ENCODE measurements at regions not wholly inside any gene's neighbourhood (a gene's known extent, or its start where the extent isn't known, plus 50 kb on each side); places are given as distances from the start of the nearest gene placed in this dataset.

DNA sequence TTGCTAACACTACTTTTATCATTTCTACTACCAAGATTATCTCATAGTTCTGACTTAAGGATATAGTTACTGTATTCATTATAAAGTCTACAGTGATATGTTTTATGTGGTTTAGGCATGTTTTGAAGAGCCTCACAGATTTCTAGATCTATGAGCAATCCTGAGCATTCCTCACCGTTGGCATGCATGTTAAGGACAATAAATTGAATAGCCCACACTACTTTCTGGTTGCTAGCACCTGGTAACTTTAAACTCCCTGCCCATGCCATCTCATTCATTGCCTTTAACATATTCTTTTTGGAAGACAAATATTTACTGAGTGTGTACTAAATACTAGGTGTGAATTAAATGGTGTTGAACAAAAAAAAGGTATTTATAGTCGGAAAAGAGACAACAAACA lies 868.1 kb upstream of the CDH9 start:
- H3K9me2 ChIP-seq (ENCODE audit: insufficient read depth, low read length), result no peaks in the 10 kb centered on the region
- BruUV-seq (replicated peaks), result no TSS peak
- CTCF ChIA-PET (ENCODE audit: unreplicated experiment), result no interaction called here
- no peak for DNase-seq (ENCODE audit: low spot score)
- H3K79me2 ChIP-seq (ENCODE audit: insufficient read depth, low read depth, low read length), result no peaks in the 10 kb centered on the region
- intact Hi-C loops (cut with micrococcal nuclease; ENCODE audit: unreplicated experiment), result no loop called here
- no peak overlapping the region for H3K27ac ChIP-seq (ENCODE audit: low read depth, low read length, poor library complexity, severe bottlenecking)
- no peaks in the 10 kb centered on the region for H3K4me1 ChIP-seq (ENCODE audit: insufficient read depth, low read length, poor library complexity, severe bottlenecking)
- TF ChIP-seq, protein P1, sequence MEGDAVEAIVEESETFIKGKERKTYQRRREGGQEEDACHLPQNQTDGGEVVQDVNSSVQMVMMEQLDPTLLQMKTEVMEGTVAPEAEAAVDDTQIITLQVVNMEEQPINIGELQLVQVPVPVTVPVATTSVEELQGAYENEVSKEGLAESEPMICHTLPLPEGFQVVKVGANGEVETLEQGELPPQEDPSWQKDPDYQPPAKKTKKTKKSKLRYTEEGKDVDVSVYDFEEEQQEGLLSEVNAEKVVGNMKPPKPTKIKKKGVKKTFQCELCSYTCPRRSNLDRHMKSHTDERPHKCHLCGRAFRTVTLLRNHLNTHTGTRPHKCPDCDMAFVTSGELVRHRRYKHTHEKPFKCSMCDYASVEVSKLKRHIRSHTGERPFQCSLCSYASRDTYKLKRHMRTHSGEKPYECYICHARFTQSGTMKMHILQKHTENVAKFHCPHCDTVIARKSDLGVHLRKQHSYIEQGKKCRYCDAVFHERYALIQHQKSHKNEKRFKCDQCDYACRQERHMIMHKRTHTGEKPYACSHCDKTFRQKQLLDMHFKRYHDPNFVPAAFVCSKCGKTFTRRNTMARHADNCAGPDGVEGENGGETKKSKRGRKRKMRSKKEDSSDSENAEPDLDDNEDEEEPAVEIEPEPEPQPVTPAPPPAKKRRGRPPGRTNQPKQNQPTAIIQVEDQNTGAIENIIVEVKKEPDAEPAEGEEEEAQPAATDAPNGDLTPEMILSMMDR (conservative IDR thresholded peaks at IDR 0.05; ENCODE audit: low read length), result no peak
- no peak for TF ChIP-seq EZH2phosphoT487 (IDR thresholded peaks at IDR 0.05; ENCODE audit: borderline replicate concordance, low read depth, low read length)
- H3K36me3 ChIP-seq (ENCODE audit: insufficient read depth, low read length), result no peaks in the 10 kb centered on the region
- H3K9me3 ChIP-seq (ENCODE audit: low read length), result no peaks in the 10 kb centered on the region
- H3K4me3 ChIP-seq (ENCODE audit: low read depth, low read length, poor library complexity, severe bottlenecking), result no peak overlapping the region
- POLR2A ChIA-PET, result no interaction called here
- H2AFZ ChIP-seq (ENCODE audit: low read length), result no peak overlapping the region
- no peak overlapping the region for H3K4me2 ChIP-seq (ENCODE audit: low read length)
- no peaks in the 10 kb centered on the region for H4K20me1 ChIP-seq (ENCODE audit: insufficient read depth, low read length)

DNA sequence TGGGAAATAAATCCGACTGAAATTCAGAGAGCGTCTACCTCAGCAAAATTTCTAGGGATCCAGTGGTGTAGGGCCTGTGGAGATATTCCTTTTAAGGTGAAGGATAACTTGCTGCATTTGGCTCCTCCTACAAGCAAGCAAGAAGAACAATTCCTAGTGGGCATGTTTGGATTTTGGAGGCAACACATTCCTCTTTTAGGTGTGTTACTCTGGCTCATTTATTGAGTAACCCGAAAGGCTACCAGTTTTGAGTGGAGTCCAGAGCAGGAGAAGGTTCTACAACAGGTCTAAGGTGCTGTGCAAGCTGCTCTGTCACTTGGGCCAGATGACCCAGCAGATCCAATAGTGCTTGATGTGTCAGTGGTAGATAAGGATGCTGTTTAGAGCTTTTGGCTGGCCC lies 862.4 kb upstream of the CDH9 start:
- Histone ChIP-seq H3K4me2 (ENCODE audit: low read length) (no peak overlapping the region), H2AFZ (ENCODE audit: low read length) (no peak overlapping the region), H3K9me2 (ENCODE audit: insufficient read depth, low read length) (no peaks in the 10 kb centered on the region), H3K79me2 (ENCODE audit: insufficient read depth, low read depth, low read length) (no peaks in the 10 kb centered on the region), H3K27ac (ENCODE audit: low read depth, low read length, poor library complexity, severe bottlenecking) (no peak overlapping the region), H3K4me3 (ENCODE audit: low read depth, low read length, poor library complexity, severe bottlenecking) (no peak overlapping the region), H3K9me3 (ENCODE audit: low read length) (no peaks in the 10 kb centered on the region), H3K36me3 (ENCODE audit: insufficient read depth, low read length) (no peaks in the 10 kb centered on the region), H4K20me1 (ENCODE audit: insufficient read depth, low read length) (no peaks in the 10 kb centered on the region), H3K4me1 (ENCODE audit: insufficient read depth, low read length, poor library complexity, severe bottlenecking) (no peaks in the 10 kb centered on the region)
- BruUV-seq (replicated peaks), result no TSS peak
- ChIA-PET POLR2A (no interaction called here), CTCF (ENCODE audit: unreplicated experiment) (no interaction called here)
- DNase-seq (ENCODE audit: low spot score), result no peak
- no peak for TF ChIP-seq EZH2phosphoT487 (IDR thresholded peaks at IDR 0.05; ENCODE audit: borderline replicate concordance, low read depth, low read length)
- TF ChIP-seq, protein P1 (conservative IDR thresholded peaks at IDR 0.05; ENCODE audit: low read length), result no peak
- intact Hi-C loops (cut with micrococcal nuclease; ENCODE audit: unreplicated experiment), result no loop called here

DNA sequence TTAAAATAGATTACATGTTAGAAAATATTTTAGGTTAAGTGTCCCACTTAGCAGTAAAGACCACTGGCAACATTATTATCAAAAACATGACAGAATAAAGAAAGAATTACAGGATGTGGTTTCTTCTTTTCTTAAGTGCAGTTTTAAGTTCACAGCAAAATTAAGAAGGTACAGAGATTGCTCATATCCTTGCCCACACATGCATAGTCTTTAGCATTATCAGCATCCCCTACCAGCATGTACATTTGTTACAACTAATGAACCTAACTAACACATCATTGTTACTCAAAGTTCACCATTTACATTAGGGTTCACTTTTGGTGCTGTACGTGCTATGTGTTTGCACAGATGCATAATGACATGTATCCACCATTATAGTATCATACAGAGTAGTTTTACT lies 837.7 kb upstream of the CDH9 start:
- no peaks in the 10 kb centered on the region for H3K4me1 ChIP-seq (ENCODE audit: insufficient read depth, low read length, poor library complexity, severe bottlenecking)
- H3K4me2 ChIP-seq (ENCODE audit: low read length), result no peak overlapping the region
- no peak overlapping the region for H3K4me3 ChIP-seq (ENCODE audit: low read depth, low read length, poor library complexity, severe bottlenecking)
- no peaks in the 10 kb centered on the region for H3K9me3 ChIP-seq (ENCODE audit: low read length)
- intact Hi-C loops (cut with micrococcal nuclease; ENCODE audit: unreplicated experiment), result no loop called here
- H3K79me2 ChIP-seq (ENCODE audit: insufficient read depth, low read depth, low read length), result no peaks in the 10 kb centered on the region
- H3K36me3 ChIP-seq (ENCODE audit: insufficient read depth, low read length), result no peaks in the 10 kb centered on the region
- BruUV-seq (replicated peaks), result no TSS peak
- ChIA-PET POLR2A (no interaction called here), CTCF (ENCODE audit: unreplicated experiment) (no interaction called here)
- DNase-seq (ENCODE audit: low spot score), result no peak
- no peak overlapping the region for H3K27ac ChIP-seq (ENCODE audit: low read depth, low read length, poor library complexity, severe bottlenecking)
- no peak overlapping the region for H2AFZ ChIP-seq (ENCODE audit: low read length)
- H4K20me1 ChIP-seq (ENCODE audit: insufficient read depth, low read length), result no peaks in the 10 kb centered on the region
- TF ChIP-seq EZH2phosphoT487 (IDR thresholded peaks at IDR 0.05; ENCODE audit: borderline replicate concordance, low read depth, low read length), result no peak
- TF ChIP-seq, protein P1 (conservative IDR thresholded peaks at IDR 0.05; ENCODE audit: low read length), result no peak
- no peaks in the 10 kb centered on the region for H3K9me2 ChIP-seq (ENCODE audit: insufficient read depth, low read length)

All from OCI-LY7 (cell line).